ENCODE measurements at regions not wholly inside any gene's neighbourhood (a gene's known extent, or its start where the extent isn't known, plus 50 kb on each side); places are given as distances from the start of the nearest gene placed in this dataset.

DNA sequence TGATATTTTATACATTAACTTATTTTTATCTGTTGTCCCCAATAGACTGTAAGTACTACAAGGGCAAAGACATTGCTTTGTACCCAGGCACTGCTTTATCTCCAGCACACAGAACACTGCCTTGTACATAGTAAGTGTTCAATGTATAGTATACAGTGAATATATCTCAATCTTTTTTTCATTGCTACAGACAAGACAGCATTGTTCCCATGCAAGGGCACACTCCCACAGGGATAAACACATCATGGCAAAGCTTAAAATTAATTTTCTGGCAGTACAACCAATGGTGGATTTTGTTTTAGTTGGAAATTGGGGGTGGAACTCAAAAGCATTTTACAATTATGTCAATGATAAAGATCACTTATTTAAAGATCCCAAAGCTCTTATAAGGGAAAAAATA lies 112.3 kb upstream of the EEA1 start:
- POLR2A ChIA-PET, result no interaction called here
- Histone ChIP-seq H3K27me3 (ENCODE audit: insufficient read depth) (no peaks in the 10 kb centered on the region), H3K4me2 (no peak overlapping the region), H3K9me2 (no peaks in the 10 kb centered on the region), H4K20me1 (ENCODE audit: insufficient read depth) (no peaks in the 10 kb centered on the region), H3K9me3 (no peaks in the 10 kb centered on the region), H3K4me1 (ENCODE audit: control insufficient read depth in 1 of 2, insufficient read depth in 2 of 2, low read depth in 1 of 2, low read length in 1 of 2) (no peaks in the 10 kb centered on the region), H3K9ac (no peak overlapping the region), H3F3A (replicated peaks; ENCODE audit: insufficient read depth) (no peaks in the 10 kb centered on the region), H3K27ac (ENCODE audit: low read depth in 2 of 2, low read length in 1 of 2) (no peak overlapping the region), H2AFZ (ENCODE audit: low read depth) (no peak overlapping the region), H3K79me2 (ENCODE audit: insufficient read depth) (no peaks in the 10 kb centered on the region), H3K36me3 (replicated peaks in 1 of 2; ENCODE audit: control insufficient read depth in 1 of 2, insufficient read depth in 2 of 2, low read length in 1 of 2) (no peaks in the 10 kb centered on the region), H3K4me3 (ENCODE audit: low read depth in 2 of 2, low read length in 1 of 2) (no peak overlapping the region)
- no peak for DNase-seq
- CTCF ChIA-PET, result interaction anchor here (1.4 kb wide), 1 partner anchor 36 kb away, joined by 3 read pairs; no protein-coding TSS in a partner anchor
- TF ChIP-seq RFX5 (IDR thresholded peaks at IDR 0.05; ENCODE audit: low read length), result no peak
- TF ChIP-seq FOSL2 (IDR thresholded peaks at IDR 0.05; ENCODE audit: borderline replicate concordance, low read depth), result no peak
- no peak for TF ChIP-seq YY1 (IDR thresholded peaks at IDR 0.05; ENCODE audit: low read depth)
- TF ChIP-seq MXI1 (IDR thresholded peaks at IDR 0.05; ENCODE audit: low read depth, low read length), result no peak
- TF ChIP-seq, protein P1, sequence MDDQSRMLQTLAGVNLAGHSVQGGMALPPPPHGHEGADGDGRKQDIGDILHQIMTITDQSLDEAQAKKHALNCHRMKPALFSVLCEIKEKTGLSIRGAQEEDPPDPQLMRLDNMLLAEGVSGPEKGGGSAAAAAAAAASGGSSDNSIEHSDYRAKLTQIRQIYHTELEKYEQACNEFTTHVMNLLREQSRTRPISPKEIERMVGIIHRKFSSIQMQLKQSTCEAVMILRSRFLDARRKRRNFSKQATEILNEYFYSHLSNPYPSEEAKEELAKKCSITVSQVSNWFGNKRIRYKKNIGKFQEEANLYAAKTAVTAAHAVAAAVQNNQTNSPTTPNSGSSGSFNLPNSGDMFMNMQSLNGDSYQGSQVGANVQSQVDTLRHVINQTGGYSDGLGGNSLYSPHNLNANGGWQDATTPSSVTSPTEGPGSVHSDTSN (IDR thresholded peaks at IDR 0.05), result no peak
- TF ChIP-seq SMC3 (IDR thresholded peaks at IDR 0.05; ENCODE audit: low read depth, low read length), result no peak
- no peak for TF ChIP-seq RAD21 (IDR thresholded peaks at IDR 0.05; ENCODE audit: low read length)
- TF ChIP-seq, protein P2, sequence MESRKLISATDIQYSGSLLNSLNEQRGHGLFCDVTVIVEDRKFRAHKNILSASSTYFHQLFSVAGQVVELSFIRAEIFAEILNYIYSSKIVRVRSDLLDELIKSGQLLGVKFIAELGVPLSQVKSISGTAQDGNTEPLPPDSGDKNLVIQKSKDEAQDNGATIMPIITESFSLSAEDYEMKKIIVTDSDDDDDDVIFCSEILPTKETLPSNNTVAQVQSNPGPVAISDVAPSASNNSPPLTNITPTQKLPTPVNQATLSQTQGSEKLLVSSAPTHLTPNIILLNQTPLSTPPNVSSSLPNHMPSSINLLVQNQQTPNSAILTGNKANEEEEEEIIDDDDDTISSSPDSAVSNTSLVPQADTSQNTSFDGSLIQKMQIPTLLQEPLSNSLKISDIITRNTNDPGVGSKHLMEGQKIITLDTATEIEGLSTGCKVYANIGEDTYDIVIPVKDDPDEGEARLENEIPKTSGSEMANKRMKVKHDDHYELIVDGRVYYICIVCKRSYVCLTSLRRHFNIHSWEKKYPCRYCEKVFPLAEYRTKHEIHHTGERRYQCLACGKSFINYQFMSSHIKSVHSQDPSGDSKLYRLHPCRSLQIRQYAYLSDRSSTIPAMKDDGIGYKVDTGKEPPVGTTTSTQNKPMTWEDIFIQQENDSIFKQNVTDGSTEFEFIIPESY (IDR thresholded peaks at IDR 0.05; ENCODE audit: borderline replicate concordance, low read depth), result no peak
- TF ChIP-seq, protein P3, sequence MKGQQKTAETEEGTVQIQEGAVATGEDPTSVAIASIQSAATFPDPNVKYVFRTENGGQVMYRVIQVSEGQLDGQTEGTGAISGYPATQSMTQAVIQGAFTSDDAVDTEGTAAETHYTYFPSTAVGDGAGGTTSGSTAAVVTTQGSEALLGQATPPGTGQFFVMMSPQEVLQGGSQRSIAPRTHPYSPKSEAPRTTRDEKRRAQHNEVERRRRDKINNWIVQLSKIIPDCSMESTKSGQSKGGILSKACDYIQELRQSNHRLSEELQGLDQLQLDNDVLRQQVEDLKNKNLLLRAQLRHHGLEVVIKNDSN (IDR thresholded peaks at IDR 0.05; ENCODE audit: borderline replicate concordance, low read depth), result no peak
- TF ChIP-seq FOXM1 (IDR thresholded peaks at IDR 0.05; ENCODE audit: low read depth), result no peak
- no peak for TF ChIP-seq TCF12 (IDR thresholded peaks at IDR 0.05)
- TF ChIP-seq, protein P4, sequence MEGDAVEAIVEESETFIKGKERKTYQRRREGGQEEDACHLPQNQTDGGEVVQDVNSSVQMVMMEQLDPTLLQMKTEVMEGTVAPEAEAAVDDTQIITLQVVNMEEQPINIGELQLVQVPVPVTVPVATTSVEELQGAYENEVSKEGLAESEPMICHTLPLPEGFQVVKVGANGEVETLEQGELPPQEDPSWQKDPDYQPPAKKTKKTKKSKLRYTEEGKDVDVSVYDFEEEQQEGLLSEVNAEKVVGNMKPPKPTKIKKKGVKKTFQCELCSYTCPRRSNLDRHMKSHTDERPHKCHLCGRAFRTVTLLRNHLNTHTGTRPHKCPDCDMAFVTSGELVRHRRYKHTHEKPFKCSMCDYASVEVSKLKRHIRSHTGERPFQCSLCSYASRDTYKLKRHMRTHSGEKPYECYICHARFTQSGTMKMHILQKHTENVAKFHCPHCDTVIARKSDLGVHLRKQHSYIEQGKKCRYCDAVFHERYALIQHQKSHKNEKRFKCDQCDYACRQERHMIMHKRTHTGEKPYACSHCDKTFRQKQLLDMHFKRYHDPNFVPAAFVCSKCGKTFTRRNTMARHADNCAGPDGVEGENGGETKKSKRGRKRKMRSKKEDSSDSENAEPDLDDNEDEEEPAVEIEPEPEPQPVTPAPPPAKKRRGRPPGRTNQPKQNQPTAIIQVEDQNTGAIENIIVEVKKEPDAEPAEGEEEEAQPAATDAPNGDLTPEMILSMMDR (IDR thresholded peaks at IDR 0.05), result no peak
- TF ChIP-seq, protein P5, sequence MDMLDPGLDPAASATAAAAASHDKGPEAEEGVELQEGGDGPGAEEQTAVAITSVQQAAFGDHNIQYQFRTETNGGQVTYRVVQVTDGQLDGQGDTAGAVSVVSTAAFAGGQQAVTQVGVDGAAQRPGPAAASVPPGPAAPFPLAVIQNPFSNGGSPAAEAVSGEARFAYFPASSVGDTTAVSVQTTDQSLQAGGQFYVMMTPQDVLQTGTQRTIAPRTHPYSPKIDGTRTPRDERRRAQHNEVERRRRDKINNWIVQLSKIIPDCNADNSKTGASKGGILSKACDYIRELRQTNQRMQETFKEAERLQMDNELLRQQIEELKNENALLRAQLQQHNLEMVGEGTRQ (IDR thresholded peaks at IDR 0.05; ENCODE audit: borderline replicate concordance, low read depth, low read length), result no peak
- TF ChIP-seq CHD2 (IDR thresholded peaks at IDR 0.05; ENCODE audit: low read length, partially characterized antibody), result no peak
- no peak for TF ChIP-seq JUND (IDR thresholded peaks at IDR 0.05)
- no peak for TF ChIP-seq RCOR1 (IDR thresholded peaks at IDR 0.05; ENCODE audit: low read length)
- TF ChIP-seq EZH2phosphoT487 (IDR thresholded peaks at IDR 0.05; ENCODE audit: borderline replicate concordance, low read depth), result no peak
- TF ChIP-seq, protein P6, sequence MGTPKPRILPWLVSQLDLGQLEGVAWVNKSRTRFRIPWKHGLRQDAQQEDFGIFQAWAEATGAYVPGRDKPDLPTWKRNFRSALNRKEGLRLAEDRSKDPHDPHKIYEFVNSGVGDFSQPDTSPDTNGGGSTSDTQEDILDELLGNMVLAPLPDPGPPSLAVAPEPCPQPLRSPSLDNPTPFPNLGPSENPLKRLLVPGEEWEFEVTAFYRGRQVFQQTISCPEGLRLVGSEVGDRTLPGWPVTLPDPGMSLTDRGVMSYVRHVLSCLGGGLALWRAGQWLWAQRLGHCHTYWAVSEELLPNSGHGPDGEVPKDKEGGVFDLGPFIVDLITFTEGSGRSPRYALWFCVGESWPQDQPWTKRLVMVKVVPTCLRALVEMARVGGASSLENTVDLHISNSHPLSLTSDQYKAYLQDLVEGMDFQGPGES (IDR thresholded peaks at IDR 0.05; ENCODE audit: low read depth, low read length), result no peak
- no peak for TF ChIP-seq NRF1 (IDR thresholded peaks at IDR 0.05; ENCODE audit: low read depth, low read length)

Measured in SK-N-SH (cell line).